Activated CD4-positive, alpha-beta memory T cell treated with anti-CD3 and anti-CD28 coated beads for 36 hours (primary cell): ENCODE measurements at regions not wholly inside any gene's neighbourhood (a gene's known extent, or its start where the extent isn't known, plus 50 kb on each side); places are given as distances from the start of the nearest gene placed in this dataset.

ENCODE experiments used
- CTCF ChIA-PET: fragments of 350-600 bp; sonication (Branson Sonifier 250); formaldehyde crosslinking; loops from one replicate; lab custom pipeline; 2021; ENCODE audit warnings: antibody characterized with exemption, inconsistent platforms; lab: Charles Lee
- POLR2A ChIA-PET: fragments of 350-600 bp; sonication (Branson Sonifier 250); formaldehyde crosslinking; loops from one replicate; lab custom pipeline; 2021; ENCODE audit warnings: antibody characterized with exemption; lab: Charles Lee
- DNase-seq: peaks from one replicate; pipeline ENCODE4 v3.0.0-alpha.2; 2020
- H3K27ac Mint-ChIP-seq: one replicate; pipeline ENCODE4 v1.8.0; 2021; ENCODE audit warnings: mixed read lengths
- H3K27me3 Mint-ChIP-seq: one replicate; pipeline ENCODE4 v1.8.0; 2021; ENCODE audit warnings: mixed read lengths
- H3K36me3 Mint-ChIP-seq: one replicate; pipeline ENCODE4 v1.8.0; 2021; ENCODE audit warnings: mixed read lengths
- H3K4me1 Mint-ChIP-seq: one replicate; pipeline ENCODE4 v1.8.0; 2021; ENCODE audit warnings: low read depth, mixed read lengths
- H3K4me3 Mint-ChIP-seq: one replicate; pipeline ENCODE4 v1.8.0; 2021; ENCODE audit warnings: mild to moderate bottlenecking, mixed read lengths
- H3K9me3 Mint-ChIP-seq: one replicate; pipeline ENCODE4 v1.8.0; 2021; ENCODE audit warnings: mixed read lengths
- intact Hi-C: fragments of 100-400 bp; cut with micrococcal nuclease; formaldehyde crosslinking; loops from one replicate; pipeline ENCODE4 v1.15.1; 2023

GRCh38 chr2:121818546-121818945, 63.1 kb downstream of the TSN start:
- peaks cover 8% of the 10 kb centered on the region for H3K27me3 Mint-ChIP-seq
- intact Hi-C loops, result no loop called here
- ChIA-PET CTCF (no interaction called here), POLR2A (no interaction called here)
- H3K9me3 Mint-ChIP-seq, result no peaks in the 10 kb centered on the region
- H3K27ac Mint-ChIP-seq, result no peak overlapping the region
- no peaks in the 10 kb centered on the region for H3K36me3 Mint-ChIP-seq
- no peak overlapping the region for H3K4me3 Mint-ChIP-seq
- no peaks in the 10 kb centered on the region for H3K4me1 Mint-ChIP-seq
- no peak for DNase-seq

- Mint-ChIP-seq H3K36me3 (no peaks in the 10 kb centered on the region), H3K27me3 (peaks cover 8% of the 10 kb centered on the region), H3K4me1 (no peaks in the 10 kb centered on the region), H3K4me3 (no peak overlapping the region), H3K27ac (no peak overlapping the region), H3K9me3 (no peaks in the 10 kb centered on the region)
- no peak for DNase-seq
- POLR2A ChIA-PET, result no interaction called here
- intact Hi-C loops, result no loop called here
- CTCF ChIA-PET, result interaction anchor here (1.0 kb wide), 1 partner anchor 9 kb away, joined by 4 read pairs; no protein-coding TSS in a partner anchor
These were observed 64.4 kb downstream of the TSN start for GRCh38 chr2:121819846-121820245.

GRCh38 chr2:121821476-121822158, 66.2 kb downstream of the TSN start:
- Mint-ChIP-seq H3K9me3 (no peaks in the 10 kb centered on the region), H3K27me3 (peaks cover 8% of the 10 kb centered on the region), H3K4me3 (no peak overlapping the region), H3K36me3 (no peaks in the 10 kb centered on the region), H3K4me1 (no peaks in the 10 kb centered on the region), H3K27ac (no peak overlapping the region)
- ChIA-PET POLR2A (no interaction called here), CTCF (no interaction called here)
- intact Hi-C loops, result no loop called here
- DNase-seq, result no peak

GRCh38 chr2:121824264-121824663, 68.8 kb downstream of the TSN start:
- ChIA-PET CTCF (interaction anchor here (1.3 kb wide), 1 partner anchor 13 kb away, joined by 3 read pairs; no protein-coding TSS in a partner anchor), POLR2A (no interaction called here)
- H3K9me3 Mint-ChIP-seq, result no peaks in the 10 kb centered on the region
- no peaks in the 10 kb centered on the region for H3K36me3 Mint-ChIP-seq
- H3K4me3 Mint-ChIP-seq, result no peak overlapping the region
- no peak for DNase-seq
- intact Hi-C loops, result no loop called here
- H3K27ac Mint-ChIP-seq, result no peak overlapping the region
- H3K27me3 Mint-ChIP-seq, result peaks cover 3% of the 10 kb centered on the region
- no peaks in the 10 kb centered on the region for H3K4me1 Mint-ChIP-seq

GRCh38 chr2:121825003-121825950, 69.8 kb downstream of the TSN start:
- Mint-ChIP-seq H3K36me3 (no peaks in the 10 kb centered on the region), H3K27me3 (no peaks in the 10 kb centered on the region), H3K4me3 (no peak overlapping the region), H3K4me1 (no peaks in the 10 kb centered on the region), H3K27ac (no peak overlapping the region), H3K9me3 (no peaks in the 10 kb centered on the region)
- DNase-seq, result no peak
- CTCF ChIA-PET, result interaction anchor here (1.3 kb wide), 1 partner anchor 14 kb away, joined by 3 read pairs; no protein-coding TSS in a partner anchor
- intact Hi-C loops, result no loop called here
- POLR2A ChIA-PET, result no interaction called here

DNA sequence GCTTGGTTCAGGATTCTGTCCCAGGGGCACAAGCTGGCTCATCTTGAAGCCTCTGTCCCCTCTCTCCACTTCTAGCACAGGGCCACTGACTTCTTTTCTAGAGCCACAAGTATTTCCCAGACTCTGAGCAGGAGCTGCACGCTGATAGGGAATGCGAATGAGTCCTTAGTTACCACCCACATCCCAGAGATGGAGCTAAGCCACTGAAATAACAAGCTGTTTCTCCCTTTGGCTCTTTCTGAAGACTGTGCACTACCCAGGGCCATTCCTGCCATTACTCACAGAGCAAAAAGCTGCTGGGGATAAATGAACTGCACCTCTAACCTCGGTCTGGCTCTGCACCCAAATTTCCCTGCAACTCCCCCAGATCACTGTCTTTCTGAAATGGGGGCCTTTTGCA, 70.6 kb downstream of the TSN start:
- no peaks in the 10 kb centered on the region for H3K9me3 Mint-ChIP-seq
- no peak for DNase-seq

GRCh38 chr2:121828281-121828731, 72.9 kb downstream of the TSN start:
- Mint-ChIP-seq H3K4me3 (no peak overlapping the region), H3K36me3 (no peaks in the 10 kb centered on the region), H3K27ac (no peak overlapping the region), H3K9me3 (no peaks in the 10 kb centered on the region), H3K27me3 (no peaks in the 10 kb centered on the region), H3K4me1 (no peaks in the 10 kb centered on the region)
- DNase-seq, result no peak
- ChIA-PET POLR2A (no interaction called here), CTCF (no interaction called here)
- intact Hi-C loops, result no loop called here

More for the DNA sequence above, 70.6 kb downstream of the TSN start:
- intact Hi-C loops, result no loop called here
- Mint-ChIP-seq H3K27me3 (no peaks in the 10 kb centered on the region), H3K4me1 (no peaks in the 10 kb centered on the region), H3K27ac (no peak overlapping the region), H3K4me3 (no peak overlapping the region), H3K36me3 (no peaks in the 10 kb centered on the region)
- POLR2A ChIA-PET, result no interaction called here
- CTCF ChIA-PET, result no interaction called here

GRCh38 chr2:121830809-121831208, 75.4 kb downstream of the TSN start:
- intact Hi-C loops, result no loop called here
- no peak for DNase-seq
- POLR2A ChIA-PET, result no interaction called here
- Mint-ChIP-seq H3K4me3 (no peak overlapping the region), H3K27ac (no peak overlapping the region), H3K36me3 (no peaks in the 10 kb centered on the region), H3K9me3 (no peaks in the 10 kb centered on the region), H3K27me3 (no peaks in the 10 kb centered on the region), H3K4me1 (no peaks in the 10 kb centered on the region)
- CTCF ChIA-PET, result no interaction called here

DNA sequence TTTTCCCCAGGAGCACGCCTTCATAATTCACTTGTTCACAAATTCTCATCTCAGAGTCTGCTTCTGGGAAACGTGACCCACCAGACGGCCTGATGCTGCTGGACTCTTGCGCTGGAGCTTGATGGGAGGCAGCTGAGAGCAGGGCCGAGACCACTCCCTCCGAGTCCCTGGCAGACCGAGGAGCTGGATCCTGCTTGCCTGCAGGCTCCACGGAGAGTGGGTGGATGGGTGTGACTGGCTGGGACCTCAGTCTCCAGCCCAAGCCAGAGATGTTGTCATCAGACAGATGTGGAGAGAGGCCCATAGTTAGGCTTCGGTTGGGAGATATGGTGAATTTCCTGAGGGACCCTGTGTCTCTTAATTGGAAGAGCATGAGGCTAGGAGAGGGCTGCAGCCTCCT, 76.4 kb downstream of the TSN start:
- Mint-ChIP-seq H3K4me3 (no peak overlapping the region), H3K27me3 (peaks cover 2% of the 10 kb centered on the region), H3K27ac (no peak overlapping the region), H3K36me3 (no peaks in the 10 kb centered on the region), H3K4me1 (no peaks in the 10 kb centered on the region), H3K9me3 (no peaks in the 10 kb centered on the region)
- no peak for DNase-seq
- POLR2A ChIA-PET, result no interaction called here
- intact Hi-C loops, result no loop called here
- CTCF ChIA-PET, result no interaction called here

GRCh38 chr2:121832412-121833357, 77.2 kb downstream of the TSN start:
- ChIA-PET CTCF (no interaction called here), POLR2A (no interaction called here)
- no peaks in the 10 kb centered on the region for H3K4me1 Mint-ChIP-seq
- H3K36me3 Mint-ChIP-seq, result no peaks in the 10 kb centered on the region
- peaks cover 3% of the 10 kb centered on the region for H3K27me3 Mint-ChIP-seq
- intact Hi-C loops, result no loop called here
- H3K9me3 Mint-ChIP-seq, result no peaks in the 10 kb centered on the region
- no peak overlapping the region for H3K27ac Mint-ChIP-seq
- no peak for DNase-seq
- no peak overlapping the region for H3K4me3 Mint-ChIP-seq

- H3K27me3 Mint-ChIP-seq, result peaks cover 3% of the 10 kb centered on the region
- no peak overlapping the region for H3K4me3 Mint-ChIP-seq
- H3K9me3 Mint-ChIP-seq, result no peaks in the 10 kb centered on the region
- H3K27ac Mint-ChIP-seq, result no peak overlapping the region
- no peaks in the 10 kb centered on the region for H3K36me3 Mint-ChIP-seq
- H3K4me1 Mint-ChIP-seq, result no peaks in the 10 kb centered on the region
- ChIA-PET CTCF (no interaction called here), POLR2A (no interaction called here)
- no peak for DNase-seq
- intact Hi-C loops, result no loop called here
These were observed 77.9 kb downstream of the TSN start for GRCh38 chr2:121833358-121833723.

GRCh38 chr2:121836611-121837010, 81.2 kb downstream of the TSN start:
- Mint-ChIP-seq H3K36me3 (no peaks in the 10 kb centered on the region), H3K4me3 (no peak overlapping the region), H3K27ac (no peak overlapping the region), H3K4me1 (no peaks in the 10 kb centered on the region), H3K9me3 (no peaks in the 10 kb centered on the region), H3K27me3 (peaks cover 3% of the 10 kb centered on the region)
- ChIA-PET POLR2A (no interaction called here), CTCF (no interaction called here)
- intact Hi-C loops, result no loop called here
- no peak for DNase-seq
